ENCODE measurements at regions not wholly inside any gene's neighbourhood (a gene's known extent, or its start where the extent isn't known, plus 50 kb on each side); places are given as distances from the start of the nearest gene placed in this dataset.

GRCh38 chr1:239682960-239683359 is 296.6 kb downstream of the CHRM3 start:
- DNase-seq, result peak; percentile 40 to 87

GRCh38 chr1:239686386-239686785 is 300.0 kb downstream of the CHRM3 start:
- no peak for DNase-seq

DNA sequence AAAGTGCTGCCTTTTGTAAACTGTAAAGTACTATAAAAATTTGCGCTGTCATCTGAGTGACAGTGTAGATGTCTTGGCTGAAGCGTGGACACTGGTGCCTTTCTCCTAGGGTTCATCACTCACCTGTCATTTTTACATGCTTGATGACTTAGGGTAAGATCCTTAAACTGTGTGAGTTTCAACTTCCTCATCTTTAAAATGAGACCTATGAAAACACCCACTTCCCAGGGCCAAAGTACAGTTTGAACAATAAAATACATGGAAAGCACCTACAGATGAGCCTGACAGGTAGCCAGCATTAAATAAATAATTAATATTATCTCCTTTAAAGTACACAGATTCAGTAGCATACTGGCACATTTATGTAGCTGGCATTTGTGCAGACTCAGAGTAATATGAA is 309.9 kb downstream of the CHRM3 start:
- DNase-seq, result no peak

DNA sequence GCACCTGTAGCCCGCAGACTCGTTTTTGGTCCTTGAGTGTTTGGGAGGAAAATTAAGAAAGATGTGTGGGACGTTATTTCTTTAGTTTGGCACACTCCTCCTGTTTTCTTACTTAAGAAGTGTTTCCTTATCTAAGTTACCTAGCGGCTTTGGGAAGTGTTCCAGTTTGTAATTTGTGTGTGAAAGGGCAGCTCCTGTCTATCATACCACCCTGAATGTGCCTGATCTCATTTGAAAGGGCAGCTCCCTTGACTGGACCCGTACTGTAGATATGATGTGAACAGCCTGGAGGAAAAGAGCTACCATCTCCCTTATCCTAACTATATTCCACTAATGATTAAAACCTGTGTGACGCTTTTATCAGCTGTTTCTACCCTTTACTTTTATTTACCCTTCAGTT is 314.3 kb downstream of the CHRM3 start:
- no peak for DNase-seq

DNA sequence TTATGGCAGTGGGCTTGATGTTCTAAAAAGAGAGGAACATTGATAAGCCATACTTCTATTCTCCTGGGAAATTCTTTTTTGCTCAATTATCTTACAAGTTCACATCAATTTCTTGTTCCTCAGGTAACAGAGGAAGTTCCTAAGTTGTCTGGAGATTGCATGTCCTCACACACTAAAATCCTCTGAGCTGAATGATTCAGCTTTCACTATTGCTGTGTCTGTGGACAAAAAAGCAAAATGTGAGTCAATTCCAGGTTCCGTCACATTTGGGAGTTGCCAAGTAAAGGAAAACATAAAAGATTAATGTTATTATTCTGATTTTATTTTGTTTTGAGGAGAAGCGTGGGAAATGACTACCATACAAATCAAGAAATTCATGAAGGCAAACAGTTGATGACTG is 316.7 kb downstream of the CHRM3 start:
- DNase-seq, result no peak

- no peak for DNase-seq
Measured at GRCh38 chr1:239706245-239706892, 320.0 kb downstream of the CHRM3 start.

GRCh38 chr1:239707615-239708014 is 321.2 kb downstream of the CHRM3 start:
- no peak for DNase-seq

DNA sequence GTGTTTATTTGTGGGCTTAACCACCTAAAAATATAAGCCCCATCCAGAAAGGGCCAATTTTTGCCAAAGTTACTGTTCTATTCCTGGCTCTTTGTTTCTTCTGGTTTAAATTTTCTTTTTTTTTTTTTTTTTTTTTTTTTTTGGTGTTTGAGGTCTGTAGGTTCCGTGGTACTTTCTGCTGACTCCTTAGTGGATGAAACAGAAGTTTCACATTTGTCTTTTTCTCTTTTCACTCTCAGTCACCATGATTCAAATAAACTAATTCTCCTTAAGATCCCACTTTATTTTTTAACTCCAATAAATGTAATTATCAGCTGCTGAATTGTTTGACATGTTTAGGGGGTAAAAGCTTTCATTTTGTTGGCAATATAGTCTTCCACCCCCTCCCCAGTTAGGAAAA is 322.3 kb downstream of the CHRM3 start:
- no peak for DNase-seq

DNA sequence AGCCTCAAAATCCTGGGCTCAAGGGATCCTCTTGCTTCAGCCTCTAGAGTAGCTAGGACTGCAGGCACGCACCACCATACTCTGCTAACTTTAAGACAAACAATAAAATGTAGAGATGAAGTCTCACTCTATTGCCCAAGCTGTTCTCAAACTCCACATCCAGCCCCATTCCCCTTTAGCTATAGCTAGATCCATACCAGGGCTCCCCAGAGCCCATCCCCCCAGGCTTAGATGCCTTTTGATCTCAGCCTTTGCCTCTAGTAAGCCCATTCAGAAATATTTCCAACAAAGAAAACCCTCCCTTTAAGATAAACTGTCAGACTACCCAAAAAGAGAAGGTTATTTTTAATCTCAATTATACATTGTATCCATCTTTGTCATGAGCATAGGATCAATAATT is 325.4 kb downstream of the CHRM3 start:
- DNase-seq, result no peak

DNA sequence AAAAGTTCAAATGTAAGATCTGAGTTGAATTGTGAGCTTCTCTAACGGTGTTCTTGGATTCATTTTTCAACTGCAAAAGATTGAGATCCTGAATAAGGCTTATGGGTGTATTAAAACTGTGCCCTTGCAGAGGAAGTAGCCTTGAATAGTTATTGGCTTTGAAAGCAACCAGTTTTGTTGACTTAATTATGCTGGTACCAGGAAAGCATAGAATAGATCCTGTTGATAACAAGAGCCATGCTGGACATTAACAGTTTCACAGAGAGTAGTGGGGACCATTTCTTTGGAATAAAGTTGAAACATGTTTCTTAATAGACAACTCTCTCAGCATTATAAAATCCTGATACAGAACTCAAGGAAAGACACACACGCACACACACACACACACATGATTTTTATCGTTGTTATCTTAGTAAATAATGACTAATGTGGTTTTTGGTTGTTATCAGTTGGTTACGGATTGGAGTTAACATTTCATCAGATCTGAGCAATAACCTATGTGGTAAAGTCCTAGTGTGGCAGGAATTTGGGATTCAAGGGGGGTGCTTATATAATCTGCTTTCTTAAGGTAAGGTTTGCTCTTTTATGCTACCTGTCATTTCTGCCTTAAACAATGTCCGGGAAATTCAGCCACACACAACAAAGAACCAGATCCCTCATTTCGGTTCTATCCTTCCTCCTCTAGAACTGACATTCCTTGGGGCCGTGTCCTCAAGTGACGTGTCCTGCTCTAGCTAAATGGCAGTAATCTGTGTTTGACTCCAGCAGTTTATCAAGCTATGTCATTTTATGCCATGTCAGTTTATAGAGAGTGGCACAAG is 330.9 kb downstream of the CHRM3 start:
- no peak for DNase-seq

DNA sequence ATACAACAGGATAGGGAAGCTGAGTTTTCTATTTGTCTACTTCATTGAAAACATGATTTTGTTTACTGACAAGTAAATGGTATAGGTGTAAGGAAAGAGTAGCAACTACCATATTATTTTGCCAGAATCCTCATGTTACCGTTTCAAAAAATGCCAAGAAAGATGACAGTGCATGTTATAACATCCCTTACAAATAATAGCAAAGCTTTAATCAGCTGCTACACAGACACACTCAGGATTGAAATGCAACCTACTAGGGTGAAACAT is 331.5 kb downstream of the CHRM3 start:
- DNase-seq, result no peak

DNA sequence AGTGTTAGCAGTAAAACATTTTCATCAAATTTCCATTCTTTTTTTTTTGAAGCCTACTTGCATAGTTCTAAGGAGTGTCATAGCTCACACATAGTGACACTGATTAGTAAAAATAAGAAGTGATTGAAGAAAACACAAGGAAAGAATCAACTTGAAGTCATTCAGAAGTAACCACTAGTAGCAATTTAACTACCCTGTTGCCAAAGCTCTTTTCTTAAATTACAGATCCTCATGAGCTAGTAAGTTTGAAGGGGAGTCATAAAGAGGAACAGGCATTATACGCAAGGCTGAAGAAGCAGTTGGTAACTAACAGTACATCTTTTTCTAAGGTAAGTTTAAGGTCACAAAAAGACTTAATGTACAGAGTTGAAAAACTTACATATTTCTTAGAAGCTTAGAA is 332.2 kb downstream of the CHRM3 start:
- no peak for DNase-seq

- peak; percentile 32 to 85 for DNase-seq
Measured at GRCh38 chr1:239718997-239719628, 332.7 kb downstream of the CHRM3 start.

- DNase-seq, result peak; percentile 43 to 57
Measured at GRCh38 chr1:239719642-239720258, 333.4 kb downstream of the CHRM3 start.

- DNase-seq, result no peak
Measured at GRCh38 chr1:239722035-239722434, 335.7 kb downstream of the CHRM3 start.

GRCh38 chr1:239723776-239724367 is 337.5 kb downstream of the CHRM3 start:
- no peak for DNase-seq

DNA sequence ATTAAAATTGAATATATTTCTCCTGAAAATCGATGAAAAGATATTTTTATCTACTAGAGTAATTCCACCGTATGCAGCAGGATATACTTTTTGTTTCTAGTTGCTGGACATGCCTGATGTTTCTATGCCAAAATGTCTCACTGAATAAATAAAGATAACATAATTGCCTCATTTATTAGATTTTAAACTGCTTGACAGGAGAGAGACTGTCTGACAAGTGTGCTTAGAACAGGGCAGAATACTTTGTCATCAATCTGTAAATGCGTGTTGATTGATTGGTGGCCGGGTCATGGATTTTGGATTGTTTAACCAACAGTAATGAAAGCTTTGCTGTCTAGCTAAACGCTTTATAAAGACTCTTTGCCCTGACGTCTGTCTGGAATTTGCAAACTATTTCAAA is 339.0 kb downstream of the CHRM3 start:
- DNase-seq, result peak in 1 of 2 experiments; percentile 25

DNA sequence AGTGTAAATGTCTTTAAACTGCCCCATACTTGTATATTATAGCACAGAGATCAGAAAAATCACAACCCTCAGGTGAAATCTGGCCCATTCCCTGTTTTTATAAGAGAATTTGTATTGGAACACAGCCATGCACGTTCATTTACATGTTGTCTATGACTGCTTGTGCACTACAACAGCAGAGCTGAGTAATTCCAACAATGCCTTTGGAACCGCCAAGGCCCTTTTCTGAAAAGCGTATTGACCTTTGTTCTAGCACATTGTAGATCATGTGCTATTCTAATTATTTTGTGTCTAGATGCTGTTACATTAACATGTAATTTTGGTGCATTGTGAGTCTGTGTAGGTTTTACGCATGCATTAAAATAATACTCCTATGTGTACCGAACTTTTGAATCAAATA is 339.6 kb downstream of the CHRM3 start:
- DNase-seq, result peak in 1 of 2 experiments; percentile 42

- DNase-seq, result no peak
Measured at GRCh38 chr1:239730378-239730777, 344.0 kb downstream of the CHRM3 start.

DNA sequence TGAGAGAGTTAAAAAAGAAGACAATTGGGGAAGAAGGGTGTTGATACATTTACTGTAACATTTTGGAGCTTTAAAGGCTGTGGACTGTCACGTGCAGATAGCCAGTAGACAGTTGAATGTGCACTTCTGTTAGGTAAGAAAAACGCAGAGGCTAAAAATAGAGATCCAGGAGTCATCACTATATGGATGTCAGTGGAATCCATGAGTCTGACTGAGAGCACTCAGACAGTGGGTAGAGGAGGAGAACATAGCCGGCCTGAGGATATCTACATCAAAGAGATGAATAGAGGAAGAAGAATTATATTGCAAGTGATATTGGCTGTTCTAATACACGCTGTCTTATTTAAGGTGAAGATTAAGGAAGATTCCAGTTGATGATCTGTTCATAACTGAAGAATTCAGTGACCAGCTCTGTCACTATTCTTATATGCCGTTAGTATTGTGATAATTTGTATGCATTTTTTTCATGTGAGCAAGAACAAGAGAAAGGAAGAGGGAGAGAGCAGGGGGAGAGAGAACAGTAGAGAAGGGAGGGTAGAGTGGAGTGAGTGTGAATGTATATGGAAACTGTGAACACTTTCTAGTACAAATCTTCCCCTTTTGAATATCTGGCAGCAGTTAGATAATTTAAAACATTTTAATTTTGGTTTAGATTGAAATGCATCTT is 344.8 kb downstream of the CHRM3 start:
- no peak for DNase-seq

DNA sequence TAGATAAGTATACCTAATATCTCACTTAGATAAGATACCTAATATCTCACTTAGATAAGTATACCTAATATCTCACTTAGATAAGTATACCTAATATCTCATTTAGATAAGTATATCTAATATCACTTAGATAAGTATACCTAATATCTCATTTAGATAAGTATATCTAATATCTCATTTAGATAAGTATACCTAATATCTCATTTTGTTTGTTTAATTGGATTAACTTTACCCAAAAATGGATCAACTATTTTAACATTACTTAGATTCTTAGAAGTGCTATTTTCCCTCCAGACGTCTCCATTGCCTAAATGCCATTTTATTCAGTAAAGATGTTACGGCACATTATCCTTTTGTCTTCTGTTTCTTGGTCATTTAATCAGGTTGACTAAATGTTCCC is 346.4 kb downstream of the CHRM3 start:
- no peak for DNase-seq

DNA sequence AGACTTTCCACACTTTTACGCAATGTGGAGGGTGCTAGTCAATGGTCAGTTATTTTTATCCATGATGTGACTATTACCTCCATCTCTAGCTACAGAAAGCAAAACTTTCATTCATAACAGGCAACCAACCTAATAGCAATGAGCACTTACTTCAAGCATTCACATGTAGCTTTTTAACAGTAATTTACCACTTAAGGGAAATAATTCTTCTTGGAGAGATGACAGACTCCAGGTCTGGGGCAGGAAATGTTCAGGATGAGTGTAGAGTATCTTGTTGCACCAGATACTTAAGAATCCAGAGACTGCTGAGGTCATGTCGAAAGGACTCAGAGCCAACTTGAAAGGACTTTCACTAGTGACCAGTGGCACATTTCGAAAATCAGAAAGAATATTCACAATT is 347.6 kb downstream of the CHRM3 start:
- no peak for DNase-seq

GRCh38 chr1:239735111-239735510 is 348.7 kb downstream of the CHRM3 start:
- DNase-seq, result no peak

Measured in NCI-H2081 (cell line).